Aorta (tissue), 5 donors: ENCODE measurements at regions not wholly inside any gene's neighbourhood (a gene's known extent, or its start where the extent isn't known, plus 50 kb on each side); places are given as distances from the start of the nearest gene placed in this dataset.

Experiments used
- ATAC-seq: fragments of 200-7000 bp; cut with Tn5 transposase; one replicate; pipeline ENCODE4 v1.9.1; 2022; ENCODE audit warnings: moderate library complexity; ENCODE audit not compliant: low FRiP score
- DNase-seq, 2 donors: peaks; one replicate each; pipeline ENCODE4 v3.0.0-alpha.2; 2020
- H3K27ac ChIP-seq, 2 donors: one replicate each; pipeline ENCODE4 v1.5.1; 2013; ENCODE audit warnings: low read length in 2 of 2, mild to moderate bottlenecking in 2 of 2, moderate library complexity in 2 of 2, control low read depth in 1 of 2, inconsistent platforms in 1 of 2, low read depth in 1 of 2
- H3K27me3 ChIP-seq, 2 donors: one replicate each; pipeline ENCODE4 v1.6.1; 2013; ENCODE audit warnings: control low read depth in 1 of 2, low read length in 1 of 2, mild to moderate bottlenecking in 1 of 2, moderate library complexity in 1 of 2; ENCODE audit not compliant: insufficient read depth in 2 of 2, control insufficient read depth in 1 of 2
- H3K36me3 ChIP-seq, 2 donors: one replicate each; pipeline ENCODE4 v1.6.1; 2013; ENCODE audit warnings: control low read depth in 1 of 2, low read length in 1 of 2, mild to moderate bottlenecking in 1 of 2; ENCODE audit not compliant: insufficient read depth in 2 of 2, control insufficient read depth in 1 of 2
- H3K4me1 ChIP-seq, 2 donors: one replicate each; pipeline ENCODE4 v1.6.1; 2013; ENCODE audit warnings: low read length in 2 of 2, control low read depth in 1 of 2, mild to moderate bottlenecking in 1 of 2, moderate library complexity in 1 of 2; ENCODE audit not compliant: insufficient read depth in 2 of 2, control insufficient read depth in 1 of 2
- H3K4me3 ChIP-seq, 2 donors: one replicate each; pipeline ENCODE4 v1.5.1; 2013; ENCODE audit warnings: low read length in 2 of 2, control low read depth in 1 of 2, mild to moderate bottlenecking in 1 of 2
- H3K9me3 ChIP-seq: one replicate; pipeline ENCODE4 v1.6.1; 2013; ENCODE audit warnings: mild to moderate bottlenecking, low read length; ENCODE audit not compliant: control insufficient read depth
- WGBS, 2 donors: extraction: QIAGEN DNeasy Blood & Tissue Kit; methylation state at CpG; one replicate each; pipeline ENCODE4 v1.1.7; 2013; 5-methylcytosine and 5-hydroxymethylcytosine counted together
- intact Hi-C, 2 donors: fragments of 100-400 bp; cut with DNase I; formaldehyde crosslinking; loops; one replicate each; pipeline versions ENCODE4 v1.14.2 to v1.15.0; 2022
- donor health status: healthy with polysubstance abuse.
- donor health status: Bipolar disorder and iron deficiency.
- donor health status: DM: no; HTN: no; CAD: no.
- donor health status: DM: no; HTN: no; CAD: no.
- donor health status: DM: yes; HTN: yes; CAD: no.

- no peaks in the 10 kb centered on the region for H3K36me3 ChIP-seq
- peaks cover 0 to 1% of the 10 kb centered on the region in 2 donors for H3K4me1 ChIP-seq
- DNase-seq: no peak
- no peak overlapping the region for H3K27ac ChIP-seq
- no peak for ATAC-seq
- WGBS, 2 donors: 54% methylated on average over 2 of the region's 2 CpGs
- H3K4me3 ChIP-seq: no peak overlapping the region
- H3K27me3 ChIP-seq: no peaks in the 10 kb centered on the region
- intact Hi-C loops: no loop called here
- peaks cover 2% of the 10 kb centered on the region for H3K9me3 ChIP-seq
Observed at GRCh38 chr6:153425536-153425935, 294.5 kb upstream of the RGS17 start.

- WGBS, 2 donors: 45 to 50% methylated on average over 5 of the region's 5 CpGs
- Histone ChIP-seq H3K27ac (no peak overlapping the region), H3K36me3 (no peaks in the 10 kb centered on the region), H3K4me1 (peaks cover 0 to 1% of the 10 kb centered on the region in 2 donors), H3K4me3 (no peak overlapping the region), H3K27me3 (no peaks in the 10 kb centered on the region), H3K9me3 (peaks cover 2% of the 10 kb centered on the region)
- ATAC-seq (no peak), DNase-seq (no peak)
- intact Hi-C loops: no loop called here
Observed at GRCh38 chr6:153424719-153425400, 293.8 kb upstream of the RGS17 start.

GRCh38 chr6:153412519-153412918, 281.4 kb upstream of the RGS17 start:
- 93 to 96% methylated on average over 1 of the region's 1 CpG for WGBS, 2 donors
- no peak for DNase-seq

GRCh38 chr6:153411070-153411648, 280.1 kb upstream of the RGS17 start:
- H3K9me3 ChIP-seq: peaks cover 1% of the 10 kb centered on the region
- H3K4me1 ChIP-seq: peaks cover 0 to 2% of the 10 kb centered on the region in 2 donors
- no peak for ATAC-seq
- no peaks in the 10 kb centered on the region for H3K27me3 ChIP-seq
- WGBS, 2 donors: 93 to 97% methylated on average over 3 of the region's 3 CpGs
- H3K36me3 ChIP-seq: no peaks in the 10 kb centered on the region
- no peak overlapping the region for H3K27ac ChIP-seq
- H3K4me3 ChIP-seq: no peak overlapping the region
- DNase-seq: no peak
- intact Hi-C loops: no loop called here

More at GRCh38 chr6:153412519-153412918, 281.4 kb upstream of the RGS17 start:
- no peak overlapping the region for H3K4me3 ChIP-seq
- no peak overlapping the region for H3K27ac ChIP-seq
- H3K9me3 ChIP-seq: peaks cover 1% of the 10 kb centered on the region
- no peak for ATAC-seq
- H3K4me1 ChIP-seq: peaks cover 0 to 2% of the 10 kb centered on the region in 2 donors
- intact Hi-C loops: no loop called here
- no peaks in the 10 kb centered on the region for H3K36me3 ChIP-seq
- no peaks in the 10 kb centered on the region for H3K27me3 ChIP-seq

GRCh38 chr6:153405931-153406330, 274.8 kb upstream of the RGS17 start:
- intact Hi-C loops: no loop called here
- H3K36me3 ChIP-seq: no peaks in the 10 kb centered on the region
- ATAC-seq (no peak), DNase-seq (no peak)
- no peaks in the 10 kb centered on the region for H3K27me3 ChIP-seq
- H3K27ac ChIP-seq: no peak overlapping the region
- H3K4me3 ChIP-seq: no peak overlapping the region
- 84 to 87% methylated on average over 4 of the region's 4 CpGs for WGBS, 2 donors
- H3K9me3 ChIP-seq: no peaks in the 10 kb centered on the region
- no peaks in the 10 kb centered on the region for H3K4me1 ChIP-seq

GRCh38 chr6:153401751-153402150, 270.7 kb upstream of the RGS17 start:
- H3K27me3 ChIP-seq: no peaks in the 10 kb centered on the region
- H3K4me1 ChIP-seq: no peaks in the 10 kb centered on the region
- H3K4me3 ChIP-seq: no peak overlapping the region
- no peak for DNase-seq
- H3K9me3 ChIP-seq: no peaks in the 10 kb centered on the region
- H3K36me3 ChIP-seq: no peaks in the 10 kb centered on the region
- intact Hi-C loops: no loop called here
- WGBS, 2 donors: 94 to 98% methylated on average over 2 of the region's 2 CpGs
- no peak overlapping the region for H3K27ac ChIP-seq
- no peak for ATAC-seq

- ATAC-seq (no peak), DNase-seq (no peak)
- Histone ChIP-seq H3K4me1 (no peaks in the 10 kb centered on the region), H3K27me3 (no peaks in the 10 kb centered on the region), H3K36me3 (no peaks in the 10 kb centered on the region), H3K9me3 (no peaks in the 10 kb centered on the region), H3K27ac (no peak overlapping the region), H3K4me3 (no peak overlapping the region)
- WGBS, 2 donors: 93 to 94% methylated on average over 4 of the region's 4 CpGs
- intact Hi-C loops: no loop called here
Observed at GRCh38 chr6:153392156-153392555, 261.1 kb upstream of the RGS17 start.

GRCh38 chr6:153373869-153374268, 242.8 kb upstream of the RGS17 start:
- intact Hi-C loops: no loop called here
- H3K4me1 ChIP-seq: no peaks in the 10 kb centered on the region
- no peaks in the 10 kb centered on the region for H3K27me3 ChIP-seq
- H3K36me3 ChIP-seq: no peaks in the 10 kb centered on the region
- H3K9me3 ChIP-seq: no peaks in the 10 kb centered on the region
- 85% methylated on average over 1 of the region's 1 CpG for WGBS, 2 donors
- H3K27ac ChIP-seq: no peak overlapping the region
- H3K4me3 ChIP-seq: no peak overlapping the region
- ATAC-seq (no peak), DNase-seq (no peak)

GRCh38 chr6:153368131-153368530, 237.0 kb upstream of the RGS17 start:
- Histone ChIP-seq H3K4me3 (no peak overlapping the region), H3K27ac (no peak overlapping the region), H3K36me3 (no peaks in the 10 kb centered on the region), H3K27me3 (no peaks in the 10 kb centered on the region), H3K9me3 (peaks cover 1% of the 10 kb centered on the region), H3K4me1 (no peaks in the 10 kb centered on the region)
- ATAC-seq: no peak
- no peak for DNase-seq
- WGBS, 2 donors: 96 to 98% methylated on average over 5 of the region's 5 CpGs
- intact Hi-C loops: no loop called here
